Activated CD8-positive, alpha-beta memory T cell treated with anti-CD3 and anti-CD28 coated beads for 36 hours (primary cell): ENCODE measurements at regions not wholly inside any gene's neighbourhood (a gene's known extent, or its start where the extent isn't known, plus 50 kb on each side); places are given as distances from the start of the nearest gene placed in this dataset.

Experiments used
- CTCF ChIA-PET: fragments of 350-600 bp; sonication (Branson Sonifier 250); formaldehyde crosslinking; loops from one replicate; lab custom pipeline; 2021; ENCODE audit warnings: antibody characterized with exemption; lab: Charles Lee
- POLR2A ChIA-PET: fragments of 350-600 bp; sonication (Branson Sonifier 250); formaldehyde crosslinking; loops from one replicate; lab custom pipeline; 2021; ENCODE audit warnings: antibody characterized with exemption; lab: Charles Lee

DNA sequence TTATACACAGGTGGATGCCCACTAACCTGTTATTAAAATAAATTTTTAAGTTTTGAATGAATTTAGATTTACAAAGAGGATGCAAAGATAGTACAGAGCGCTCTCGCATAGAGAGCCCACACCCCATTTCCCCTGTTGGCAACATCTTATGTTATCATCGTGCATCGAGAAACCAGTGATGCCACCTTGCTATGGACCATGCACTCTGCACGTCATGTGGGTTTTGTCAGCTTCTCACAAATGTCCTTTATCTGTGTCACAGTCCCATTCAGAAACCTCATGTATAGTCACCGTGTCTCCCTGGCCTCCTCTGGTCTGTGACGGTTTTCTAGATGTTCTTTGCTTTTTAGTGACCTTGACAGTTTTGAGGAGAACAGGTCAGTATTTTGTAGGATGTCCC lies 60.0 kb downstream of the ING1 start:
- CTCF ChIA-PET = no interaction called here

DNA sequence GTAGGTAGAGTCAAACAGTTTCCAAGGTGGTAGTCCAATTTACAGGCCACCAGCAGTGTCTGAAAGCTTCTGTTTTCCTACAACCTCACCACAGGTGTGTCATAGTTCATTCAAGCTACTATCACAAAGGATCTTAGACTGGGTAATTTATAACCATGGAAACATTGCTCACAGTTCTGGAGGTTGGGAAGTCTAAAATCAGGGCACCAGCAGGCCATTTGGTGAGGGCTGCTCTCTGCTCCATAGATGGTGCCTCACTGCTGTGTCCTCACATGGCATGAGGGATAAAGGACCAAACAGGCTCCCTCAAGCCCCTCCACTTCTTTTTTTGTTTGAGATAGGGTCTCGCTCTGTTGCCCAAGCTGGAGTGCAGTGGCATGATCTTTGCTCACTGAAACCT lies 60.6 kb downstream of the ING1 start:
- CTCF ChIA-PET = no interaction called here

More for the DNA sequence above, 60.0 kb downstream of the ING1 start:
- POLR2A ChIA-PET = no interaction called here

DNA sequence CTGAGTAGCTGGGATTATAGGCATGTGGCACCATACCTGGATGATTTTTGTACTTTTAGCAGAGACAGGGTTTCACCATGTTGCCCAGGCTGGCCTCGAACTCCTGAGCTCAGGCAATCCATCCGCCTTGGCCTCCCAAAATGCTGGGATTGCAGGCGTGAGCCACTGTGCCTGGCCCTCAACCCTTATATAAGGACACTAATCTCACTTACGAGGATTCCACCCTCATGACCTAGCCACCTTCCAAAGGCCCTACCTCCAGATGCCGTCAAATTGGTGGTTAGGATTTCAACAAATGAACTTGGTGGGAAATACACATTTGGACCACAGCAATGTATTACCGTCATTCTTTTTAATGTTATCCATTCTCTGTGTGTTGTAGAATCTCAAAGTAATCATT lies 61.0 kb downstream of the ING1 start:
- ChIA-PET POLR2A (no interaction called here), CTCF (no interaction called here)

More for the DNA sequence above, 60.6 kb downstream of the ING1 start:
- POLR2A ChIA-PET = no interaction called here

DNA sequence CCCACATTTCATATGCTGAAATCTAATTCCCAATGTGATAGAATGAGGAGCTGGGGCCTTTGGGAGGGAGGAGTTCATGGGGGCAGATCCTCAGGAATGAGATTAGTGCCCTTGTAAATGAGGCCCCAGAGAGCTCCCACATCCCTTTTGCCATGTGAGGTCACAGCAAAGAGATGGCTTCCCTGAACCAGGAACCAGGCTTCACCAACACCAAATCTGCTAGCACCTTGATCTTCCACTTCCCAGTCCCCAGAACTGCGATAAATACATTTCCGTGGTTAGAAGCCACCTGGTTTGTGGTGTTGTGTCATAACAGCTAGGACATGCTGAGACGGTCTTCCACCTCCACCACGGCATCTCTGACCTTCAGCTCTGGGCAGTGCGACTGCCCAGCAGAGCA lies 62.1 kb downstream of the ING1 start:
- ChIA-PET POLR2A (no interaction called here), CTCF (interaction anchor here (0.6 kb wide), 1 partner anchor 299 kb away, joined by 3 read pairs; no protein-coding TSS in a partner anchor)

DNA sequence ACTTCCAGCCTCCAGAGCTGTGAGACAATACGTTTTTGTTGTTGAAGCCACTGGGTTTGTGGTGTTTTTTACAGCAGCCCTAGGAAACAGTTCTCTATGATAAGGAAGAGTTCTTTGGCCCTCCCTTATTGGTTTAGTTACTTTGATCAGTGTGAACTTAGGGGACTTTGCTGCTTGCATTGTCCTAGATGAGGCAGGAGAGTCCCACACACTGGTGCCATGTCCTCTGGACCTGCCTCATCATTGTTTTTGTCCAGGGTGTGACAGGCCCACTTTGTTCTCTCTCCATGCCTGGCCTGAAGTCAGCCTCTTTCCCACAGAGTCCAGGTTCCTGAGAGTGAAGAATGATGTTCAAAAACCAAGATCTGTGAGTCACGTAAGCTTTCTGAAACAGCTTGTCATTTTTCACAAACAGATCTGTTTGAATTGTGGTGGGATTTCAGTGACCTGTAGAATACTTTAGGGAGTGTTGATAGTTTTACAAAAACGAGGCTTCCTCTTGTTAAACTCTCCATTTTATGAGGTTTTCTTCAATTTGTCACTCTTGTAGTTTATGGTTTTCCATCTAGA lies 63.8 kb downstream of the ING1 start:
- POLR2A ChIA-PET = no interaction called here
- CTCF ChIA-PET = no interaction called here

DNA sequence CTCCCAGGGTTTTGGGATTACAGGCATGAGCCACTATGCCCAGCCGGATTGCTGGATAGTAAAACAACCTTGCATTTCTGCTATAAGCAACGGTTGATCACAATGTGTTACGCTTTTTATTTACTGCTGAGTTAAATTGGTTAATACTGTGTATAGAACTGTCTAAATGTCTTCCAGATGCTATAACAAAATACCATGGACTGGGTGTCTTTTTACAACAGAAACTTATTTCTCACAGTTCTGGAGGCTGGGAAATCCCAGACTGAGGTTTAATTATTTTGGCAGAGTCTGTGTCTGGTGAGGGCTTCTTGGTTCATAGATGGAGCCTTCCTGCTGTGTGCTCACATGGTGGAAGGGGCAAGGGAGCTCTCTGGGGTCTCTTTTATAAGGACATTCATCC lies 65.5 kb downstream of the ING1 start:
- ChIA-PET CTCF (no interaction called here), POLR2A (no interaction called here)

DNA sequence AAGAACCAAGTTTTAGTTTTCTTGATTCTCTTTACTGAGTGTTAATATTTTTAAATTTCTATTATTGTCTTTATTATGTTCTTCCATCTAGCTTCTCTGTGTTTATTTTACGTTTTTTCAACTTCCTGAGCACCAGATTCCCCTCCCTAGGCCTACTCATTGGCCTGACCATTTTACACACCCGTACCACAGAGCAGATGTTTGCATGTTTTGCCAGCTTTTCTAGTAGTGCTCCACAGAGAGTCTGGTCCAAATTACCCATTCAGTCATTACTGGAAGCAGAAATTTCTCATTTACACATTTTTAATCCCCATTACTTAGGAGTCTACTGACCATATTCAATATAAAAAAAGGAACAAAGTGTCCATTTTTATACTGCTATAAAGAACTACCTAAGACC lies 66.9 kb downstream of the ING1 start:
- ChIA-PET CTCF (no interaction called here), POLR2A (no interaction called here)

DNA sequence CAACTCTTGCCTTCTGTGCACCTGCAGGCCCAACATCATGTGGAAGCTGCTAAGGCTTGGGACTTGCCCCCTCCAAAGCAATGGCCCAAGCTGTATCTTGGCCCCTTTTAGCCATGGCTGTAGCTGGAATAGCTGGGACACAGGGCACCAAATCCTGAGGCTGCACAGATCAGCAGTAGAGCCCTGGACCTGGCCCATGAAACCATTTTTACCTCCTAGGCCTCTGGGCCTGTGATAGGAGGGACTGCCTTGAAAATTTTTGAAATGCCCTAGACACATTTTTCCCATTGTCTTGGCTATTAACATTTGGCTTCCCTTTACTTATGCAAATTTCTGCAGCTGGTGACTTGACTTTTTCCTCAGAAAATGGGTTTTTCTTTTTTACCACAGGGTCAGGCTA lies 68.7 kb downstream of the ING1 start:
- CTCF ChIA-PET = no interaction called here
- POLR2A ChIA-PET = no interaction called here

DNA sequence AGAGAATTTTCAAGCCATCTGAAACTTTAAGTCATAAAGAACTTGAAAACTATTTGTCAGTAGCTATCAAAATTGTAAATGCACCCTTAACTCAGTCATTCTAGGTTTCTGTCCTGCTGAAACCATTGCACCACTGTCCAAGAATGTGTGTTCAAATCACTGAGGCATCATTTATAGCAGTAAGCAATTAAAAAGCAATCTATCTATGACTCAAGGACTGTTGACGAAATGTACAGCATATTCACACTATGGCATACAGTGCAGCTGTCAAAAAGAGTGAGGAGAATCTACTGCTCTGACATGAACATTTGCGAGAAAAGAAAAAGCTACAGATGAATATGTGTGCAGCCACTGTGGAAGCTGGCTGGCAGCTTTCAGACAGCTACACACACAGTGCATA lies 71.2 kb downstream of the ING1 start:
- CTCF ChIA-PET = no interaction called here

DNA sequence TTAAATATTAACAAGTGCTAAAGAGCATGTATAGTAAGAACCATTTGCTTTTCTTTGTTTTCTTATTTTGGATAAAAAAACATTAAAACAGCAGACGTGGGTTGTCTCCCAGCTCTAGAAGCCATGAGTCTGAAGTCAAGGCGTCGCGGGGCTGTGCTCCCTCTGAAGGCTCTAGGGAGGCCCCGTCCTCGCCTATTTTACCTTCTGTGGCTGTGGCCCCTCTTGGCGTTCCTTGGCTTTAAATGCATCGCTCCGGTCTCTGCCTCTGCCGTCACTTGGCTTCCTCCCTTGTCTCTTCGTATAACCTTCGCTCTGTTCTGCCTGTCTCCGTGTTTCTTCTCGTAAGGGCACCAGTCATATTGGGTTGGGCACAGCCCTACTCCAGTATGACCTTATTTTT lies 75.3 kb downstream of the ING1 start:
- CTCF ChIA-PET = no interaction called here
- POLR2A ChIA-PET = no interaction called here

More for the DNA sequence above, 71.2 kb downstream of the ING1 start:
- POLR2A ChIA-PET = no interaction called here

DNA sequence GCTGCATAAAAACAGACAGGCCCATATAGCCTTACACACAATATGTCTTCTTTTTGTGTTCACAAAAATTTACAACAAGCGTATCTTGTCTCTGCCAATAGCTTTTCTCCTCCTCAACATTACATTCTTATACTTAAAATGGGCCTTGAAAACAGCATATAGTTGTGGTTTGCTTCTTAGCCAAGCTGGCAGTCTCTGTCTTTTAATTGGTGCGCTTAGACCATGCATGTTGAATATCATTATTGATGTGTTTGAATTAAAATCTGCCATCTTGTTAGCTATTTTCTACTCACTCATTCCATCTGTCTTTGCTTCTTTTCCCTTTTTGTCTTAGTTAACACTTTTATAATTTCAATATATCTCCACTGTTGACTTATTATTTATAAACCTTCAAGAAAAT lies 76.4 kb downstream of the ING1 start:
- CTCF ChIA-PET = no interaction called here
- POLR2A ChIA-PET = no interaction called here

DNA sequence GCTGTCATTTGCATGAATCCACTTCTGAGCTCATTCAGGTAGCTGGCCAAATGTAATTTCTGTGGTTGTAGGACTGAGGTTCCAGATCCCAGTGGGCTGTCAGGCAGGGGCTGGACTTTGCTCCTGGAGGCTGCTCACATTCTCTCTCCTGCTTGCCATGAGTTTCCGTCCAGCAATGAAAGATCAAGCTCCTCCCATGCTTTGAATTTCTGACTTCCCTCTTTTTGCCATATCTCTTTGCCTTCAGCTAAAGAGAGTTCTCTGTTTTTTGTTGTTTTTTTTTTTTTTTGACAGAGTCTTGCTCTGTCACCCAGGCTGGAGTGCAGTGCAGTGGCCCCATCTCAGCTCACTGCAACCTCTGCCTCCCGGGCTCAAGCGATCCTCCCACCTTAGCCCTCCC lies 76.9 kb downstream of the ING1 start:
- ChIA-PET CTCF (no interaction called here), POLR2A (no interaction called here)

DNA sequence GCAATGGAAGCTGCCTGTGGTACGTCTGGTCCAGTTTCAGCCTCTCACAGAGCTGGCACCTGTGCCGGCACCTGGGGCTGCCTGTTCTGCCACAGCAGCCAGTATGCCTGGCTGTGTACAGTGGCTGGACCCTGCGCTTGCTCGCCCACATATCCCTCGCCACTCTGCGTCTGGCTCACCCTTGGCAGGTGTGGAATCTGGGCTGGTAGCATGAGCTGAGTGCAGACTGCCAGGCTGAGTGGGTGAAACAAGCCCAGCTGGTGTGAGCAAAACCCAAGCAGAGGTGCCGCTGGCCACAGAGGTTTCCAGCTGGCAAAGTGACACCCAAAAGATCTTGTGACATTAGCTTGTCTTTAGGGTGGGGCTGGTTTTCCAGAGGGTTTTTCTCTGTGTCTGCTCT lies 80.7 kb downstream of the ING1 start:
- ChIA-PET CTCF (no interaction called here), POLR2A (no interaction called here)

DNA sequence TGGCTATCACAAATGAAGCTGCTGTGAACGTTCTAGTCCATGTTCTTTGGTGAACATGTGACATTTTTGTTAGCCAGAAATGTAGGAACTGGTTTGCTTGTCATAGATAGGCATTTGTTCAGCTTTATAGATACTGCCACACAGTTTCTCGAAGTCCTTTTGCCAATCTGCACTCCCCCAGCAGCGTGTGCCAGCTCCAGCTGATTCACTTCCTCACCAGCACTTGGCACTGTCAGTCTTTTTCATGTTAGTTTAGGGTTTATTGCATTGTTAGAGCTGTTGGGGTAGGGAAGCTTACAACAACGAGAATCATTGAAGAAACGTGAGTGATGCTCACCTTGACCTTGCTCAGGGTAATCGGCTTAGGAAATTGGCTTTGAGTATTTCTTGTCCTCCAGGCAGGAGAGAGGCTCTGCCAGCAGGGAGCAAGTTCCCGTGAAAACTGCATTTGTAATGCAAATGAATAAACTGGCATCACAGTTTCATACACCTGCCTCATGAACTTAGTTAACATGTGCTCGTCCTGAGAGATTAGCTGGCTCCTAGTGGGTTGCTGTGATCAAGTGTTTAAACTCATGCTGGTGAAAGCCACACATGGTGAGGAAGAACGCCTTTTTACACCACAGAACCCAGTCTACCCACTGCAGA lies 83.9 kb downstream of the ING1 start:
- ChIA-PET POLR2A (no interaction called here), CTCF (interaction anchor here (0.7 to 1.0 kb wide), 2 partner anchors 15 to 114 kb away, joined by 3 read pairs; no protein-coding TSS in a partner anchor)

DNA sequence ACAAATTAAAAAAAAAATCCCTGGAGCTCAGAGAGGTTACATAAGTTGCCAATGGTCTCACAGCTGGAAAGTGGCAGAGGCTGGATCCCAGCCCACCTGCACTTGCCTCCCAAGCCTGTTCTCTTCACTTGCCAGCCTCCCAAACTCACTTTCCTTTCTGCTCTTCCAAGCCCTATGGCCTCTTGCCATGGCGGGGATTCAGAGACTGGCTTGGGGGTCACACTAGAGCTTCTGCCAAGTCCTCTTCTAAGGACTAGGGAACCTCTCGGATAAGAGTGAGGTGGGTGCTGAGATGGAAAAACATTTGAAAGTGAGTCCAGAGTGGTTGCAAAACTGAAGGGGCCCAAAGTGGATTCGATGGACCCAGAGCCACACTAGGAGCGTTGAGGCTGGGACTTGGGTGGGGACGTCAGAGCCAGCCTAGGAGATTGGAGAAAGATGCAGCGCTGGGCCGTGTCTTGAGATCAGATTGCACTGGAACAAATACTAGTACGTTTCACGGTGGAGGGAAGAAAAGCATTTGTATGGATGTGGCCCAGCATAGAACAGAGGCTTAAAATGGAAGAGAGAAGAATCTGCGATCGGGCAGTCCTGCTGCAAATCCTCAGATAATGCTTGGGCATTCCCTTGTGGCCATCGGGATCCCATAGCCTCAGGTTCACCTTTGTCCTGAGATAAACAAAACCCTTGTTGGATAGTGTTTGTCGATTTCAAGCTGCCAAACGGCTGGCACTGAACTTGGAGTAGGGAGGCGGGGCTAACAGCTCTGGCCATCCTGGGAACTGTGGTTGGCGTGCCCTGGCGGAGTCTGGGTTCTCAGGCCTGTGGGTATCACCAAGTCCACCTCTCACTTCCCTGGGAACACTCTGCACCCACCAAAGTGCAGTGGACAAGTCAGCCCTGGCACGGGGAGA lies 84.8 kb downstream of the ING1 start:
- CTCF ChIA-PET = interaction anchor here (0.5 to 1.0 kb wide), 2 partner anchors 105 to 115 kb away, joined by 3 read pairs; no protein-coding TSS in a partner anchor
- POLR2A ChIA-PET = no interaction called here

DNA sequence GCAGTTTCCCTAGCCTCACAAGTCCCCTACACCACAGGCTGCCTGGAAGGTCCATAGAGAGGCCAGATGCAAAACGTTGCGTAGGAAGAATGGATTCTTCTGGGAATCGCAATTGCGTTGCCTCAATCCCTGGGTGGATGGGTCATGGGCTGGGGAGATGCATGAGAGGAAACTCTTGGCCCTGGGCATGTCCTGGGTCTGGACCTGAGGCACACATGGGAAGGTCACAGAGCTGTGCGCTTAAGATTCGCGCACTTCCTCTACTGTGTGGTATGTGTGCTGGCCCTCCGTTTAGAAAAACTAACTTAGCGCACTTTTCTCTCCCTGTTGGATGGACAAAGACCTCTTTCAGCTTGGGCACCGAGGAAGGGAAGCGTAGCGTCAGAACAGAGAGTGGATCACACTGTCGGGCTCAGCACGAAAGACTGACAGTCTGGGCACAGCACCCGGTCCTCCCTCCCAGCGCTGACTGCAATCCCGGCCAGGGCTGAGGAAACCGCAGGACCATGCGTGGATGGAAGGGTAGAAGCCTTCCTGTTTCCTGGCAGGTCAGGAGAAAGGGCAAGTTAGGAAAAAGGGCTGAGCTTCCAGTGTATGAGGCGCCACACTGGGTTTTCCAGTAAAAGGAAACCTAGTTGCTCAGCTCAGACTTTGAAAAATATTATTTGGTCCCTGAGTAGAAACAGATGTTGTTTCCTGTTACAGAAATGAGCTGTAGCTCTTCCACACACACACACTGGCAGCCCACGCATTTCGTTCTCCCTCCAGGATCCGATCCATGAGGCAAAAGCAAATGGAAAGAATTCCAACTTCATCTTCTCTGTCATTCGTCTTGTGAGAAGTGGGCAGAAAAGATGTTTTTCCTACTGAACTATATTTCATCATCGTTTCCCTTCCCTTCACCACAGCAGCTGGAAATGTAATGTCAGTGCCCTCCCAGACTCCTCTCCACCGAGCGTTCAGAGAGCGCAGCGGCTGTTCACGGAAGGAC lies 86.0 kb downstream of the ING1 start:
- POLR2A ChIA-PET = no interaction called here
- CTCF ChIA-PET = interaction anchor here (0.5 kb wide), 1 partner anchor 106 kb away, joined by 3 read pairs; no protein-coding TSS in a partner anchor

DNA sequence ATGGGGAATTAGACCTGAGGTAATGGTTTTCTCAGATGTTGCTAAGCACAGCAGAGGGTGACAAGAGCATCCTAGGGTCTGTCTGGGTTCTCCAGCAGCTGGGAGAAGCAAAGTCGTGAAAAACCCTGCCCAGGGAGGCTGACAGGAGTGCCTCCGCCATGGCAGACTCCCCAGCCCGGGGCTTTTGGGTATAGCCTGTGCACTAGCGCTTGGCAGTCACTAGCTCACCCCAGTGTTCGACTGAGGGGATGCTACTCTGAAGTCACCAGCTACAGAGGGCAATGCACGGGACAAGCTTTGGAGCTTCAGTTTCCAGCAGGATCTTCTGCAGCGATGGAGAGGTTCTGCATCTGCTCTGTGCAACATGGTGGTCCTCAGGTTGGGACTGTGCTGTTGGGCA lies 87.5 kb downstream of the ING1 start:
- ChIA-PET CTCF (no interaction called here), POLR2A (no interaction called here)

DNA sequence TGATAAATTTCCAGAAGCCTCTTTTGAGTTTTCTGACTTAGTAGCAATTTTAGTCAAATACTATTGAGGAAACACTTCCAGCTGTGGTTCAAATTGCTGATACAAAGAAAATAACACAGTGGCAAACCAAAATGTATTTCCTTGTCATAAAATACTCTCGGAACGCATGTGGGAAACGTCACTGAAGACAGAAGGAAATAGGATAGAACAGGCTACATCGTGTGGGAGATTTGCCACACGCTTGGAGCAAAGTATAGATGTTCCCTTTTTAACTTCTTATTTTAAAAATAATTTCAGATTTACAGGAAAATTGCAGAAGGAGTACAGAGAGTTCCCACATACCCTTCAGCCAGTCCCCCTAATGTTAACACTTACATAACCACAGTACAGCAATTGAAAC lies 88.8 kb downstream of the ING1 start:
- ChIA-PET CTCF (no interaction called here), POLR2A (no interaction called here)

DNA sequence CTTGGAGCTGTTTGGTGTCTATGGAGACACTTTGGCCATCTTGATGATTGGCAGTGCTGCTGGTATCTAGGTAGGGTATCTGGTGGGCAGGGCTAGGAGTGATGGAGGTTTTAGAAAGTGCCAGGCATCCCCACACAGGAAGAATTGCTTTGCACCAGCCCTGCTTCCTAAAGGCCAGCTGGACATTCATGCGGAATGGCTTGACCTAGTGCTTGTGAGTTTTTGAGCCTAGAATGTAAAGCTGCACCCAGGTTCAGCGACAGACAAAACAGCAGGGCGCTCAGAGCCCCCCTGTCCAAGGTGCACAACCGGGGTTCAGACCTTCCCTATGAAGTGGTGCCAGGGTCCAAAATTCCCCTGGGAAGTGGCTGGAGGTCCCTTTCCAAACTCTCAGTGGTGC lies 93.1 kb downstream of the ING1 start:
- ChIA-PET POLR2A (no interaction called here), CTCF (no interaction called here)
